H4 (cell line): ENCODE measurements at regions not wholly inside any gene's neighbourhood (a gene's known extent, or its start where the extent isn't known, plus 50 kb on each side); places are given as distances from the start of the nearest gene placed in this dataset.
"Not testable (repeated sequence)": the region's sequence is repeated elsewhere in the genome, so short reads cannot be mapped to it uniquely, and the experiment has no call there.

Experiments used
- DNase-seq: peaks from one replicate; pipeline ENCODE4 v3.0.0-alpha.2; 2015; ENCODE audit warnings: low spot score

GRCh38 chr7:13713092-13713491 is 276.4 kb downstream of the ETV1 start:
- no peak for DNase-seq

GRCh38 chr7:13715534-13715933 is 273.9 kb downstream of the ETV1 start:
- no peak for DNase-seq

DNA sequence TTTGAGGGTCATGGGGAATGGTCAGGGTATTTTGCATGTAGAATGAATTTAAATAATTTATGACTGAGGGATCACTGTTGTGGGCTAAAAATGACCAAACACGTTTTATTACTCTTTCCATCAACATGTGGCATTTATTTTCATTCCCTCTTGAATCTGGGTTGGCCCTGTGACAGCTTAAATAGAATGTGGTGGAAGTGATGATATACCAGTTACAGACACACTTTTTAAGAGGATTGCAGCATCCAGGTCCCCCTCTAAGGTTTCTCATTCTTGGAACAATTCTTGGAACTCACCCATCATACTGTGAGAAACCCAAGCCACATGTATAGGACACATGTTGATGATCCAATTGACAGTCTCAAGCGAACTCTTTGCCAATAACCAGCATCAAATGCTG is 272.4 kb downstream of the ETV1 start:
- no peak for DNase-seq

DNA sequence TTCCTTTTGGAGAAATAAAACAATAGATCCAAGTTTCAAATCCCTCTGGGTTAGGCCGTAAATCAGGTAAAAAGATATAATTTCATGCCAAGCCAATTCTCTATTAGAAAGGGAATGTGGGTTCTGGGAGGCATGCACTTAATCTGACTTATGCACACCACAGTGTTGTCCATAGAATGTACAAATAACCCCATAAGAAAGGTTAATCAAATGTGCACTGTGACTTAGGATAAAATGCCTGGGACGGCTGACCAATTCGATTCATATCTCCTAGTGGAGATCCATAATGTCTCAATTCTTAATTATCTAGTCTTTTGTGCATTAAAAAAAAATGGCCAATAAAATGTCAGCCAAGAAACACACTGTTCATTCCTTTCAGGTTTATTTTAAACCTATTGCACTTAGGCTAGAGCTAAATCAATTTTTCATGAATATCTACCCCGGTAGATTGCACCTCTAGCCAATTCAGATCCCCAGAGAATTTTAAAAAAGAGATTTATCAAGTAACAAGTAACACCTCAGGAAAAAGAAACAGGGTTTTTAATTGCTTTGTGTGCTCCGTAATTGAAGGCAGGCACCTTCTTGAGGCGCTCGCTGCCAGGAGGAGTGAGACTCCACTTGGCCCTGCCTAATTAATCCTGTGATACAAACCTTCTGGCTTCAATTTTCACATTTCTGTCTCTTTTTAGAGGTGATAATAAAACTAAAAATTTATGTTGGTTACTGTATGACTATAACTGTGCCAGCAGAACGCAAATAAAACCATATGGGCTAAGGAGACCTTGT is 265.1 kb downstream of the ETV1 start:
- DNase-seq, result no peak

DNA sequence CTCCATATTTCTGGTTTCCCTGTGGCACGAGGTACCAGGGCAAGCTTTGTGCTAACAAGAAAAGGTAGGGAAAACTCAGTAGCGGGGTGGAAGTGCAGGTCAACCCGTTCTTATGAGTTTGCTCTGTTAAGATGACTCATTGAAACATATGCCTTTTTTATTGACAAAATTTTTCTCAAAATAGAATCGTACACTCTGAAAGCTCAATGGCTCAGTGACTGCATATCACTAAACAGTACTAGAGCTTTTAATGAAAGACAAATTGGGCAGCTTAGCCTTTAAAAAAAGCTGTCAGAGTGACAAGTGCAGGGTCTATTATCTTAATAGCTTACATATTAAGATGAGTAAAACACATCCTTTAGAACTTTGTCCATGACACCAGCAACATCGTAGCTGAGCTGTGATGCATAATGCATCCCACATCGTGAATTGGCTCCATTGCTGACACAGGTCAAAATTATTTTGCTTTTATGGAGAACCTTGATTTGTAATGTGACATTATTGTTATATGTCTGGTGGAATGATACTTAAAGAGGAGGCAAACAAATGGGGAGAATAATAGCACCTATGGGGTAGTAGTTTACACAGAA is 264.4 kb downstream of the ETV1 start:
- no peak for DNase-seq

DNA sequence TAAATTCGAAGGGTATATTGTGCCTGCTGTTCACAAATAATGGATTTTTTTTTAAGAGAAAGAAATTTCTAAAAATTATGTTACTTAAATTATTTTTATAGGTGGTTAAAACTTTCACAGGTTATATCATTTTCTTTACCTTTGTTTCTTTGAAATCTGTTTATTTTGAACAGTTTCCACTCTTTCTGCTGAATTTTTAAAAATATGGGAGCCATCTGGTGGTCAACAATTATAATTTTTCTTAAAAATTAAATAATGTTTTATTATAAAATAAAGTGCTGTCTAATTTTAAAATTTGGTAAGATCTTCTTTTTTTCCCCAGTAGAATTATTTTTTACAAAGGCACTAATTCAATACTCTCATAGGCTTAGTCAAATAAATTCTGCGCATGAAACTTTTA is 263.9 kb downstream of the ETV1 start:
- DNase-seq, result no peak

DNA sequence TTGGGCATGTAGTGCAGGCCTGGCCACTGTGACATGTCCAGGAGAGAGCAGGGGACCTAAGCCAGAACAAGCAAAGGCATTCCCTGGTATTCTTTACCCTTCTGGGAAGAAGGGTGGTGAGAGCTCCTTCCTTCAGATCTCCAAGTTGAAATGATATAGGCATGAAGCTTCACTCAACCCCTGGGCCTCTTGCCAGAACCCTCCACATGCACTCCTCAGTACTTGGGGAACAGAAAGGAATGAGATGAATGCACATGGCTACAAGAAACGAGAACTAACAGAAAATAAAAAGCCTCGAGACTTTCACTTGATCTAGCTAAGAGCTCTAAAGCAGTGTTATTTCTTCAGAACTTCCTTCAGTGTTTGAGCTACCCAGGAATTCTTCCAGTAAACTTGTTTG is 262.2 kb downstream of the ETV1 start:
- peak; percentile 57 for DNase-seq

- peak; percentile 57 for DNase-seq
Measured at GRCh38 chr7:13727751-13728150, 261.7 kb downstream of the ETV1 start.

DNA sequence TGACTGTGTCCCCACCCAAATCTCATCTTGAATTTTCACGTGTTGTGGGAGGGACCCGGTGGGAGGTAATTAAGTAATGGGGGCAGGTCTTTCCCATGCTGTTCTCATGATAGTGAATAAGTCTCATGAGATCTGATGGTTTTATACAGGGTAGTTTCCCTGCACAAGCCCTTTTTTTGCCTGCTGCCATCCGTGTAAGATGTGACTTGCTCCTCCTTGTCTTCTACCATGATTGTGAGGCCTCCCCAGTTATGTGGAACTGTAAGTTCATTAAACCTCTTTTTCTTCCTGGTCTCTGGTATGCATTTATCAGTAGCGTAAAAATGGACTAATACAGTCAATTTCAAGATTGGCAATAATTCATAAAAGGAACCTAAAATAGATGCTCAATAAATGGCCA is 261.0 kb downstream of the ETV1 start:
- DNase-seq, result not testable (repeated sequence)

DNA sequence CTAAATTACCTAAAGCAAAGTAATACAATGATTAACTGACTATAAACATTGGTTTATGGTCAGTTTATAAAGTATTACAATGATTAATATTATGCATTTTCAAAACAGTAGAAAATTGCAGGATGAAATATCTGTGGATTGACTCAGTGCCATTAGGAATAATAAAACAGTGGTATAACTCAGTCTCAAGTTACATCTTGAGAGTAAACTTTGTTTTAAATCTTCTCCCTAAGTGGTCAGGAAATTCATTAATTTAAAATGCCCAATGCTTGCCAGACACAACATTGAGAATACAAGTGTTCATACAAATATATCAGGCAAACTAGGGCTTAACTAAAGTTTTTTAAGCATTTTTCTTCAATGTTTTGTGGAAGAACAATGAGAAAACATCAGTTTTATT is 257.8 kb downstream of the ETV1 start:
- no peak for DNase-seq

- no peak for DNase-seq
Measured at GRCh38 chr7:13737563-13737962, 251.9 kb downstream of the ETV1 start.

DNA sequence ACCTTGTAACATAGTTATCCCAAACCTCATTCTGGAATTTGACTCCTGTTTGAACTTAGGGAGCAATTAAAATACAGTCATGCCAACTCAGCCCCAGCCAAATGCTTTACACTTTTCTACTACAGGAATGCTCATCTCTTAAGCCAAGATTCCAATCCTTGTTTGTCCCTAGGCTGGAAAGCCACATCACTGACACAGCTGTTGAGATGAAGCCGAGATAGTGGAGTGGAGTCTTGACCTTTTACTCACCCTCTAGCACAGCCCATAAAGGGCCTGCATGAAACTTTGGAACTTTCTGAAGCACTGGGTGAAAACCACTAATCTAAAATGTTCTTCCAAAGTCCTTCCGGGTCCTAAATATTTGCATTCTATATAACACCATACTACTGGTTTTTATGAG is 247.3 kb downstream of the ETV1 start:
- peak; percentile 96 for DNase-seq

GRCh38 chr7:13742811-13743210 is 246.7 kb downstream of the ETV1 start:
- peak; percentile 93 for DNase-seq

DNA sequence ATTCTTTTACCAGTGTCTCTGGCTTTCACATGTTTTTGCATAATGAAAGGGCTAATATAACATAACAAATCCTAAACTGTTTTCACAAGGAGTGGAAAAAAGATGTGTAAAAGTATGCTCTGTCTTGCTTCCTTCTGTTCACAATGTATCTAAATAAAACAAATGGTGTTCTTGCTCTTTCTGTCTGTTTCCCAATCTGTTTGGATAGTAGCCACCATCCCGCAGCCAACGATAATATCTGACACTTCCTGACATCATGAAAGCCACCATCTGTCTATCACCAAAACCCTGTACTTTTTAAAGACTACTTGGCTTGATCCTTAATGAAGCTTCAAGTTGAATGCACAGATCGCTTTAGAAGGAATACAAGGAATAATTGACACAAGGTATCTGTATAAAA is 246.2 kb downstream of the ETV1 start:
- DNase-seq, result no peak

- no peak for DNase-seq
Measured at GRCh38 chr7:13745530-13745929, 243.9 kb downstream of the ETV1 start.

- no peak for DNase-seq
Measured at GRCh38 chr7:13748998-13749397, 240.5 kb downstream of the ETV1 start.

GRCh38 chr7:13749636-13750035 is 239.8 kb downstream of the ETV1 start:
- no peak for DNase-seq

DNA sequence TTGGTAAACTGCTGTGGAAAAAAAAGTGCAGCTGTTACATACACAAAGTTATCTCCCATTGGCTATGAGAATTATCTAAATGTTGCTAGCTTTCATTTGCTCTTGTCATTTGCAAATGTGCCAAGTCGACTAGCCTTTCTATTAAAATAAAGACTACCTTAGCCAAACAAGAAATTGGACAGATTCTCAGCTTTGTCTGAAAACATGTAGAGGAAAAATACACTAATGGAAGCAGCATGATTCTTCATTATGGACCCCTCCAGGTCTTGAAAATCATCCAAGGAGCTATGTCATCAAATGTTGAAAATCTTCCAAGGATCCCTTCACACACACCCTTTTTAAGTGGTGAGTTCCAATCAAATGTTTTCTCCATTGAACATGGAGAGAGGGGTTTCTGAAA is 237.7 kb downstream of the ETV1 start:
- no peak for DNase-seq

GRCh38 chr7:13757841-13758240 is 231.6 kb downstream of the ETV1 start:
- DNase-seq, result no peak

DNA sequence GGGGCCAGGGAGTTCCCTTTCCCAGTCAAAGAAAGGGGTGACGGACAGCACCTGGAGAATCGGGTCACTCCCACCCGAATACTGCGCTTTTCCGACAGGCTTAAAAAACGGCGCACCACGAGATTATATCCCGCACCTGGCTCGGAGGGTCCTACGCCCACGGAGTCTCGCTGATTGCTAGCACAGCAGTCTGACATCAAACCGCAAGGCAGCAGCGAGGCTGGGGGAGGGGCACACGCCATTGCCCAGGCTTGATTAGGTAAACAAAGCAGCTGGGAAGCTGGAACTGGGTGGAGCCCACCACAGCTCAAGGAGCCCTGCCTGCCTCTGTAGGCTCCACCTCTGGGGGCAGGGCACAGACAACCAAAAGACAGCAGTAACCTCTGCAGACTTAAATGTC is 223.6 kb downstream of the ETV1 start:
- DNase-seq, result not testable (repeated sequence)

DNA sequence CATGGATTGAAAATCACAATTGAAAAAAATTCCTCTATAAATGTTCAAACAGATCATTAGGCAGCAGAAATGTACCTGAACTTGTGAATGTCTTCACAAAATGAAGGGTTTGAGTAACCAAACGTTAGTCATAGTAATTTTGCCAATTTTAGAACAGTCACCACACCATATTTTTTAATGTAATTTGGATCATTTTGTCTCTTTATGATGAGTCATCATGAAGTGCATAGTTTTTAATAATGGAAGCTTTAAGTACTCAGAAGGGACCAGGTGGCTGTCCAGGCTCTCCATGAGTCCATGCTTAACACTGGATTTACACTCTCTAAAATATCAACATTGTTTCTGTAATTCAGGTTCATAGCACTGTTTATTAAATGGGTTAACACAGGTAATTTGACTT is 219.2 kb downstream of the ETV1 start:
- no peak for DNase-seq

DNA sequence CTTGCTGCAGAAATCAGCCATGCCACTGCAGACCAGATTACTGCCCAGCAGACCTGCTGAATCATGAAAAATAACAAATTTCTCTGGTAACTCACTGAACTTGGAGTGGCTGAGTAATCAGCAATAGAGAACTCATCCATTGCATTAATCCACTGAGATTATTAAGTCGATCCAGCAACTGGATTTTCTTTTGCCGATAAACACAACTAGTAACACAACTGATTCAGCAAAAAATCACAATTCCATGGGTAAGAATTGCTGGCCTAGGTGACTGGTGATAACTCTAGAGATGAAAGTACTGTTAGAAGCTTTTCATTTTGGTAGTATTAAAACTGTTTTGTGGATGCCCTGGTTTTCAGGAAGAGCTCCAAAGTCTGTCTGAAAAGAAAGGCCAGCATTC is 214.5 kb downstream of the ETV1 start:
- no peak for DNase-seq

GRCh38 chr7:13777242-13777641 is 212.2 kb downstream of the ETV1 start:
- no peak for DNase-seq

DNA sequence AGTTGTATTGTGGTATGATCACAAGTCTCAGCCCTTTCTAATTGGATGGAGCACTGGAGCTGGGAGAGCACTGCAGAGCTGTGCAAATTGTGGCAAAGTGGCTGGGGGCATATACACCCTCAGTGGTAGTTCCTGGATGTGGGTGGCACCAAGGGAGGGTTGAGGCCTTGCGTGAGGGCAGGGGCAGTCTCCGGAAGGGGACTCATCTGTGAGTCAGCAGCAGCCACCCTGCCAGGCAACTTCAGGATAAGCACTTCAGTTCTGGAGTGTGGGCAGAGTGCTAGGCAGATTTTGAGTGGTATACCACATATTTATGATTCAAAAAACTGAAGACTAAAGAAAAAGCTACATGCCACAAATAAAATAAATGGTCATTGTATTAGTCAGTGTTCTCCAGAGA is 210.5 kb downstream of the ETV1 start:
- DNase-seq, result peak; percentile 97
